Osteoblast (primary cell): ENCODE measurements at regions not wholly inside any gene's neighbourhood (a gene's known extent, or its start where the extent isn't known, plus 50 kb on each side); places are given as distances from the start of the nearest gene placed in this dataset.
A peak's percentile ranks its signal among the peaks of the same experiment; 100 is the strongest.

Experiments used
- DNase-seq: peaks from one replicate; pipeline ENCODE4 v3.0.0; 2011; ENCODE audit warnings: low spot score, mixed read lengths; ENCODE audit not compliant: insufficient read length; ENCODE audit errors: missing footprints
- H2AFZ ChIP-seq: 2 replicates; pipeline ENCODE4 v1.6.0; 2011; ENCODE audit warnings: mild to moderate bottlenecking, low read length
- H3K27ac ChIP-seq: 2 replicates; pipeline ENCODE4 v1.5.1; 2011; ENCODE audit warnings: mild to moderate bottlenecking, low read depth, low read length, moderate library complexity
- H3K27me3 ChIP-seq: 2 replicates; pipeline ENCODE4 v1.6.0; 2012; ENCODE audit warnings: mild to moderate bottlenecking, control low read depth, inconsistent platforms, low read length, moderate library complexity; ENCODE audit not compliant: insufficient read depth
- H3K36me3 ChIP-seq: 2 replicates; pipeline ENCODE4 v1.5.1; 2011; ENCODE audit warnings: mild to moderate bottlenecking, low read length, control low read depth, moderate library complexity; ENCODE audit not compliant: insufficient read depth
- H3K4me1 ChIP-seq: 2 replicates; pipeline ENCODE4 v1.5.1; 2011; ENCODE audit warnings: mild to moderate bottlenecking, low read length, control low read depth, moderate library complexity; ENCODE audit not compliant: insufficient read depth
- H3K4me2 ChIP-seq: 2 replicates; pipeline ENCODE4 v1.6.0; 2011; ENCODE audit warnings: mild to moderate bottlenecking, low read length; ENCODE audit not compliant: insufficient read depth
- H3K4me3 ChIP-seq: fragments of 200-600 bp; sonication (generic); 3 replicates; pipeline ENCODE4 v1.5.1; 2012; ENCODE audit warnings: mild to moderate bottlenecking, low read length, inconsistent platforms; ENCODE audit not compliant: insufficient read depth
- H3K79me2 ChIP-seq: 2 replicates; pipeline ENCODE4 v1.6.0; 2012; ENCODE audit warnings: mild to moderate bottlenecking, low read length, control low read depth, inconsistent platforms; ENCODE audit not compliant: insufficient read depth
- H3K9me3 ChIP-seq: 2 replicates; pipeline ENCODE4 v1.5.1; 2011; ENCODE audit warnings: low read depth, low read length, control low read depth
- H4K20me1 ChIP-seq: 2 replicates; pipeline ENCODE4 v1.6.0; 2012; ENCODE audit warnings: mild to moderate bottlenecking, low read length, control low read depth; ENCODE audit not compliant: insufficient read depth
- CTCF ChIP-seq: IDR thresholded peaks from 2 replicates; pipeline ENCODE4 v1.5.1; 2011; ENCODE audit warnings: mild to moderate bottlenecking, low read depth, low read length, moderate library complexity; ENCODE audit errors: extremely low read depth

- Histone ChIP-seq H3K27me3 (peaks cover 5% of the 10 kb centered on the region), H3K27ac (no peak overlapping the region), H4K20me1 (peaks cover 83% of the 10 kb centered on the region), H3K4me2 (peak overlapping the region; percentile 70), H3K4me1 (peaks cover 22% of the 10 kb centered on the region), H3K9me3 (no peaks in the 10 kb centered on the region), H2AFZ (no peak overlapping the region), H3K36me3 (no peaks in the 10 kb centered on the region), H3K4me3 (peak overlapping the region; percentile 59), H3K79me2 (no peaks in the 10 kb centered on the region)
- no peak for TF ChIP-seq CTCF
- peak; percentile 97 for DNase-seq
These were observed 151.1 kb upstream of the GSE1 start for GRCh38 chr16:85461814-85462713.

DNA sequence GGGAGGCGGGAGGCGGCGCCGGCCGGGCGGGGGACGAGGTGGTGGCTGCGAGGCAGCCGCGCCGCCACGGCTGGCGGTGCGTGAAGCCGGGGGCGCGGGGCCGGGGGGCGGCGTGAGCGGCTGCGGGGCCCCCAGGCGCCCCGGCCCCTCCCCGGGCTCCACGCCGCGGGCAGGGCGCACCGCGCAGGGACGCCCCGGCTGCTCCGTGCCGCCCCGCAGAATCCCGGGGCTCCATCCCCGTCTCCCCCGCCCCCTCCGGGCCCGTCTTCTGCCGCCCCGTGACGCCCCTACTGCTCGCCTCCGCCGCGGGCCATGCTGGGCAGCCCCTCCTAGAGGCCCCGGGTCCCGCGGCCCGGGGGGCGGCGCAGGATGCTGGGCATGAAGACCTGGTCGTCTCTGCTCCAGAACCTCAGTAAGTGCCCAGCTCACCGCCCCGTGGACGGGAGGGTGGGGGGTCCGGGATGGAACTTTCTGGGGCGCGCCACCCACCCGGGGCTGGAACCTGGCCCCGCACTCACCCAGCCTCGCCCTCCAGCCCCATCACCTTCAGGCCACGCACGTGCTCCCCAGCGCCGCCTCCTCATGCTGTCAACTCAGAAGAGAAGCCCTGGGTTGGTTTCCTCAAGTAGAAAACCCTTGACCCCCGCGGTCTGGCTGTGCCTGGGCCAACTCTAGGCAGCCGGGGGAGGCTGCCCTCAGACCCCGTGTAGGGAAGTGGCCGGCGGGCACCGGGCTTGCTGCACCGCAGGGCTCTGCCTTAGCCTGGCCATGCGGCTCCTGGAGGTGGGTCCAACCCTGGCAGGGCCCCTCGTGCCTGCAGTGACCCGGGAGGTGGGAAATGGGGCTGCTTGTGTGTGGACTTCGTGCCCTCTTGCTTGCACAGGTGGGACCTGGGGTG lies 150.2 kb upstream of the GSE1 start:
- Histone ChIP-seq H3K4me1 (peaks cover 22% of the 10 kb centered on the region), H3K4me2 (no peak overlapping the region), H2AFZ (no peak overlapping the region), H3K36me3 (no peaks in the 10 kb centered on the region), H4K20me1 (peaks cover 82% of the 10 kb centered on the region), H3K9me3 (no peaks in the 10 kb centered on the region), H3K27me3 (peaks cover 5% of the 10 kb centered on the region), H3K4me3 (peak overlapping the region; percentile 33), H3K79me2 (no peaks in the 10 kb centered on the region), H3K27ac (no peak overlapping the region)
- no peak for TF ChIP-seq CTCF
- DNase-seq, result no peak

DNA sequence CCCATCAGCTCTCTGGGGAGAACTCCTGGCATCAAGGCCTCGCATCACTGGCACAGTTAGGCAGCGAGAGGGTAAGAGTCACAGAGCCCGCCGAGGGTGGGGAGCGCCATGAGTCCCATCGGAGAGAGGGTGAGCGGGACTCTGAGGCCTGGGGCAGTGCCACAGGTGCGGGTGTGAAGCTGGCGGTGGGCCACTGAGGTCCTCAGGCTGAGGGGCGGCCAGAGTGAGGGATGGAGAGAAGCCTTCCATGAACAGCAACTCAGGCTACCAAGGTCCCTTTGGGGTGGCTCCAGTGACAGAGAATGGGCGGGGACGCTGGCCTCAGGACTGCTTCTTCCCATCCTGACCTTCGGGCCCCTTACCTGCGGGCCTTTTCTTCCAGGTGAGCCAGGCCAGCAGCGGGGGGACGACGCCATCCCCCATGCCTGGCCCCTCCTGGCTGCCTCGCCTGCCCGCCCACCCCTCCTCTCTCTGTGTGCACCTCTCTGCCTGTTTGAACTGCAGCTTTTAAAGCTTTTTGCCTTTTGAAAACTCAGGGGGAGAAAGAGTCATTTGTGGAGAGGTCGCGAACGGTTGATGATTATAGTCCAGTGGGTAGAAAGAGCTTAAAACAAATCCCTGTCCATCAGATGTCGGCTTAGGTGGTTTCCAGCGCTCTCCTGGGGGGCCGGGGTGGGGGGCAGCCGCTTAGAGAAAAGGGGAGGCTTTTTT lies 149.3 kb upstream of the GSE1 start:
- Histone ChIP-seq H3K4me2 (no peak overlapping the region), H2AFZ (no peak overlapping the region), H3K36me3 (no peaks in the 10 kb centered on the region), H3K27me3 (peaks cover 5% of the 10 kb centered on the region), H4K20me1 (peaks cover 75% of the 10 kb centered on the region), H3K4me3 (no peak overlapping the region), H3K27ac (no peak overlapping the region), H3K79me2 (no peaks in the 10 kb centered on the region), H3K4me1 (peaks cover 22% of the 10 kb centered on the region), H3K9me3 (no peaks in the 10 kb centered on the region)
- no peak for DNase-seq
- no peak for TF ChIP-seq CTCF
